IPS DF 6.9 (cell line): ENCODE measurements at regions not wholly inside any gene's neighbourhood (a gene's known extent, or its start where the extent isn't known, plus 50 kb on each side); places are given as distances from the start of the nearest gene placed in this dataset.
A peak's percentile ranks its signal among the peaks of the same experiment; 100 is the strongest.

Experiments
- DNase-seq: peaks from one replicate; pipeline ENCODE4 v3.0.0-alpha.2; 2013; ENCODE audit warnings: low read depth, low spot score
- H3K27ac ChIP-seq: one replicate; pipeline ENCODE4 v1.5.1; 2013; ENCODE audit warnings: low read length, control low read depth
- H3K27me3 ChIP-seq: 2 replicates; pipeline ENCODE4 v1.6.1; 2013; ENCODE audit warnings: mild to moderate bottlenecking, low read length; ENCODE audit not compliant: control insufficient read depth, insufficient read depth
- H3K36me3 ChIP-seq: 2 replicates; pipeline ENCODE4 v1.6.1; 2013; ENCODE audit warnings: low read length; ENCODE audit not compliant: control insufficient read depth, insufficient read depth
- H3K4me1 ChIP-seq: 2 replicates; pipeline ENCODE4 v1.6.1; 2013; ENCODE audit warnings: low read length; ENCODE audit not compliant: control insufficient read depth, insufficient read depth
- H3K4me3 ChIP-seq: 2 replicates; pipeline ENCODE4 v1.5.1; 2013; ENCODE audit warnings: mild to moderate bottlenecking, low read length
- H3K9me3 ChIP-seq: 2 replicates; pipeline ENCODE4 v1.6.1; 2013; ENCODE audit warnings: low read length, inconsistent platforms; ENCODE audit not compliant: control insufficient read depth, insufficient read depth
- WGBS: extraction: QIAGEN DNeasy Blood & Tissue Kit; methylation state at CpG from one replicate; pipeline ENCODE4 v1.1.7; 2013; ENCODE audit warnings: mixed read lengths, missing lambda C conversion rate; ENCODE audit not compliant: insufficient read length, insufficient coverage; 5-methylcytosine and 5-hydroxymethylcytosine counted together

DNA sequence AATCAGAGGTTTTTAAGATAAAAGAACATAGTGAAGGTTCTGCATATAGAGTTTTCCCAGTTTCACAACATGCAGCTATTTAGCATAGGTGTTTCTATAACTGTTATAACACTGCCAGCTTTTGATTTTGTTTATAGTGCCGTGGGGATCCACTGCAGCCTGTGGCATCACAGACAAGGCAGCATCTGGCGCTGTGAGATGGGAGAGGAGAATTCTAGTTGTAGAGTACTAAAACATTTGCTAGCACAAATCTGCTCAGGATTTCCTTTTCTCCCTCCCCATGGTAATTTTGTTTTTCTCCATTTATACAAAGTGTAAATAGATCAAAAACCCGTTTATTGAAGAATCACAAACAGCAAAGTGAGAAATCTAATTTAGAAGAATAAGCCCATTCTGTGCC lies 482.8 kb upstream of the NCAM2 start:
- no peaks in the 10 kb centered on the region for H3K4me1 ChIP-seq
- H3K36me3 ChIP-seq: no peaks in the 10 kb centered on the region
- H3K4me3 ChIP-seq: no peak overlapping the region
- no peaks in the 10 kb centered on the region for H3K27me3 ChIP-seq
- H3K27ac ChIP-seq: no peak overlapping the region
- WGBS: no CpG with 5 or more reads among the region's 3 CpGs
- H3K9me3 ChIP-seq: no peaks in the 10 kb centered on the region
- no peak for DNase-seq

DNA sequence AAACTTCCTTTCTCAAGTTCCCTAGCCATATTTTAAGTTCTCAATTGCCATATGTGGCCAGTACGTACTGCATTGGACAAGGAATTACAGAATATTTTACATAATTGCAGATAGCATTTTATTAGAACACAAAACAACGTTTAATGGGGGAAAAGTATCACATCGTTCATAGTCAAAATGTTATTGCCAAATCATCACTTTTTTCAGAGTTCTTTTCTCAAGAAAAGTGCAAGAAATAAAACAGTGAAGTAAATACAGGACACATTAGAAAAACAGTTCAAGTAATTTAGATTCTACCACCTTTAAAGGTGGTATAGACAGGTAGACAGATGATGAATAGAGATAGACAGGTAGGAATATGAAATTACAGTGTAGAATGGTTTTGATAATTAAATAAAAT lies 479.1 kb upstream of the NCAM2 start:
- WGBS: no CpG with 5 or more reads among the region's 3 CpGs
- no peak for DNase-seq
- Histone ChIP-seq H3K4me3 (no peak overlapping the region), H3K36me3 (no peaks in the 10 kb centered on the region), H3K27ac (no peak overlapping the region), H3K4me1 (no peaks in the 10 kb centered on the region), H3K9me3 (no peaks in the 10 kb centered on the region), H3K27me3 (no peaks in the 10 kb centered on the region)

DNA sequence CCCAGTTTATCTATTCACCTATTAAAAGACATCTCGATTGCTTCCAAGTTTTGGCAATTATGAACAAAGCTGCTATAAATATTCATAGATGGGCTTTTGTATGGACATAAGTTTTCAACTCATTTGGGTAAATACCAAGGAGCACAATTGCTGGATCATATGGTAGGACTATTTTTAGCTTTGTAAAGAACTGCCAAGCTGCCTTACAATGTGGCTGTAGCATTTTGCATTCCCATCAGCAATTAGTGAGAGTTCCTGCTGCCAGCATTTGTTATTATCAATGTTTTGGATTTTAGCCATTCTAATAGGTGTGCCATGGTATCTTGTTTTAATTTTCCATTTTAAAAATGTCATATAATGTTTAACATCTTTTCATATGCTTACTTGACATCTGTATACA lies 475.6 kb upstream of the NCAM2 start:
- Histone ChIP-seq H3K36me3 (no peaks in the 10 kb centered on the region), H3K27ac (no peak overlapping the region), H3K27me3 (no peaks in the 10 kb centered on the region), H3K4me1 (no peaks in the 10 kb centered on the region), H3K4me3 (no peak overlapping the region), H3K9me3 (no peaks in the 10 kb centered on the region)
- no peak for DNase-seq
- no CpG with 5 or more reads among the region's 1 CpG for WGBS

DNA sequence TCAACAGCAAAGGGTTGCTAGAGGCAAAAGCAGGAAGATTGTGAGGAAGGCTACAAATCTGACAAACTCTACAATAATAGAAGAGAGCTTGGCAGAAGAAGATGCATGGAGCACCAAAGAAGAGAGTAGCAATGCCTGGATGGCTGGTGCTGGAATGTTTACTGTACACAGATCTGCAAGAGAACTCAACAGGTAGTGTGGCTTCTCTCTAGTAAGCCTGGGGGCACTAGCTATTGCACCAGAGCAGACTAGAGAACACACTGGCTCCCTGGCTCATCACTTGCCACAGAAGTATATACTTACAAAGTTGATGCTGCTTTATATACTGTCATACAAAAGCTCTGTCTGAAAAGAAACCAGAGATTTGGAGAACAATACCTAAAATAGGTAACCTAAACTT lies 475.0 kb upstream of the NCAM2 start:
- H3K4me1 ChIP-seq: no peaks in the 10 kb centered on the region
- H3K36me3 ChIP-seq: no peaks in the 10 kb centered on the region
- H3K27ac ChIP-seq: no peak overlapping the region
- DNase-seq: no peak
- no peaks in the 10 kb centered on the region for H3K9me3 ChIP-seq
- no peak overlapping the region for H3K4me3 ChIP-seq
- H3K27me3 ChIP-seq: no peaks in the 10 kb centered on the region

DNA sequence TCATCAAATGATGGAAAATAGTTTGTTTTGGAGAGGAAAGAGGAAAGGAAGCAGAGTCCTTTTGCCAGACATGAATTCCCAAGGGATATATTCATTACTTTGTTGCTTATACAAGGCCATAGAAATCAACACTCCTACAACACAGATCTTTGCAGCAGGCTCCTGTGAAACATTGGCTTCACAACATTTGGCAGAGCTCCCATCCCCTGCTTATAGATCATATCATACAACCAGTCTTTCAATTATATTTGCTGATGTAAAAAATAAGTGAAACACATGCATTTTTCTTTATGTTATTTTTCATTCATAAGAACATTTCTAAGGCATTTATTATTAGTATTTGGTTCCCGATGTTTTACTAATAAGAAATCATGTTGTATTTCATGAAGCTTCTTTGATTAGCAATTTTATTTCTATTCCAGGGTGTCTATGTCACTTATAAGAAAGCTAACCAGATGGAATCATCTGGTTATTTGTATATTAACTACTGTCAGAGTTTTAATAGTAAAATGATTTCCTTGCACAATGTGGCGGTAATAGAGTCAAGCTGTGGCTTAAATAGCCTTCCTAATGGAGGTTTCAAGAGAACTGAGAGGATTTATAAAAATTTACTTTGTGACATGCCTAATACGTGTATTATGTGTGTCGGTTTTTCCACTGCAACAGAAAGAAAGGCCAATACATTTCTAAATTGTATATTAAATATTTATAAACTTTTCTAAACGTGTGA lies 470.3 kb upstream of the NCAM2 start:
- no peaks in the 10 kb centered on the region for H3K4me1 ChIP-seq
- no peak for DNase-seq
- WGBS: no CpG with 5 or more reads among the region's 5 CpGs
- no peaks in the 10 kb centered on the region for H3K9me3 ChIP-seq
- no peaks in the 10 kb centered on the region for H3K36me3 ChIP-seq
- no peak overlapping the region for H3K4me3 ChIP-seq
- H3K27me3 ChIP-seq: no peaks in the 10 kb centered on the region
- no peak overlapping the region for H3K27ac ChIP-seq

DNA sequence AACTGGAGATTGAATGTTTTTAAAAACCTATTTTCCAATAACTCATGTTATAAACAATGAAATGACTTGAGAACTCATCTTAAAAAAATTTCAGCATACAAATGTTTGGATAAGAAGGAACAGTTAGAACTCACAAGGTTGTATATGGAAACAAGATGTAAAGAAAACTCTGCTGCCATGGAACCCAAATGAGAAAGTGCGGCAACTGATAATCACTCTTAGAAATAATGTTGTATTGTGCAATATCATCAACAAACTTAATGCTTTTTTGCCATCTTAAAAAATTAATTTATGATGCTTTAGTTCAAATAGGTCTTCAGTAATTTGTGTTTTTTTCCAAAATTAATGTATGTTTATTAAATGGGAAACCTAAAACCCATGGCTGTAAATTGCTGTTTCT lies 461.1 kb upstream of the NCAM2 start:
- DNase-seq: no peak
- no peaks in the 10 kb centered on the region for H3K27me3 ChIP-seq
- H3K36me3 ChIP-seq: no peaks in the 10 kb centered on the region
- no peak overlapping the region for H3K4me3 ChIP-seq
- H3K27ac ChIP-seq: no peak overlapping the region
- no peaks in the 10 kb centered on the region for H3K9me3 ChIP-seq
- WGBS: no CpG with 5 or more reads among the region's 1 CpG
- H3K4me1 ChIP-seq: no peaks in the 10 kb centered on the region

DNA sequence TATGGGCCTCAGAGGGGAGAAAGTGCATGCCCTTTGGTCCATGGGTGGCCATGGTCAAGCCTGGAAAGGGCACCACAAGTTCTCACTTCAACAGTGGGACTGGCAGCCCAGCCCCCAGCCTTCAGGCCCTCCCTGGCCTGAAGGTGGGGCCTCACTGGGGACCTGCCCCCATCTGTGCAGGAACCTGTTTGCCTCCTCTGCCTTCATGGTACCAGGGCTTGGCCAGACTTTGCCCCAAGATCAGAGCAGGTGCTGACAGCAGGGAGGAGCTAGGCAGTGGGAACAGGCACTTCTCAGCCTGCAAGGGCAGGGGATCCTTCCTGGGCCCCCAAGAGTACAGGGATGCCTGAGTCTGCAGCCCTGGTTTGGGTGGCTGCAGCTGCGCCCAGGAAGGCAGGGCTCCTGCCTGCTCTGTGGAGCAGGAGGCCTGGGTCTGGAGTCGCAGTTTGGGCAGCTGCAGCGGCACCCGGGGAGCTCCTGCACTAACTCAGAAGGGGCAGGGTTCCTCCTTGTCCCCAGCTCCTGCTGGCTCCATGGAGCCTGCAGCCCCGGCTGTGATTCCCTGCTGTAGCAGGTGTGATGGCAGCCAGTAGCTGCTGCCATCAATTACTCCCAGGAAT lies 460.1 kb upstream of the NCAM2 start:
- WGBS: no CpG with 5 or more reads among the region's 5 CpGs

DNA sequence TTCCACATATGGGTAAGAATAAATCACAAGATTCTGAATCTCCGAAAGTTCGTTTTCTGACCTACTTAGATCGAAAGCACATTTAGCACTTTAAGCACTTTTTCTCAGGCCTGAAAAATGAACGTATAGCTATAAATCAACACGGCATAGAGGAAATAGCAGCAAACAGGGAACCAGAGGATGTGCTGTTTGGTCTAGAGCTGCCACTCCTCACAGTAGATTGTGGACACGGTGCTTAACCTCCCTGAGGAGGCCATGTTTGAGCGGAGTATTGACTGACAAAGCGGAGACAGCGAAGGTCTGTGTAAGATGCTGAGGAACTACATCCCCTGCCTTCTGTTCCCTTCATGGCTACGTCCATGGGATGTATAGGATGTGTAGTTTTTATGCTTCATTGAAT lies 452.8 kb upstream of the NCAM2 start:
- Histone ChIP-seq H3K36me3 (no peaks in the 10 kb centered on the region), H3K4me3 (no peak overlapping the region), H3K4me1 (no peaks in the 10 kb centered on the region), H3K27ac (no peak overlapping the region), H3K27me3 (no peaks in the 10 kb centered on the region), H3K9me3 (no peaks in the 10 kb centered on the region)
- WGBS: no CpG with 5 or more reads among the region's 10 CpGs
- DNase-seq: no peak

More for the DNA sequence above, 460.1 kb upstream of the NCAM2 start:
- H3K36me3 ChIP-seq: no peaks in the 10 kb centered on the region
- no peaks in the 10 kb centered on the region for H3K27me3 ChIP-seq
- H3K4me1 ChIP-seq: no peaks in the 10 kb centered on the region
- no peak overlapping the region for H3K27ac ChIP-seq
- no peaks in the 10 kb centered on the region for H3K9me3 ChIP-seq
- DNase-seq: no peak
- no peak overlapping the region for H3K4me3 ChIP-seq

DNA sequence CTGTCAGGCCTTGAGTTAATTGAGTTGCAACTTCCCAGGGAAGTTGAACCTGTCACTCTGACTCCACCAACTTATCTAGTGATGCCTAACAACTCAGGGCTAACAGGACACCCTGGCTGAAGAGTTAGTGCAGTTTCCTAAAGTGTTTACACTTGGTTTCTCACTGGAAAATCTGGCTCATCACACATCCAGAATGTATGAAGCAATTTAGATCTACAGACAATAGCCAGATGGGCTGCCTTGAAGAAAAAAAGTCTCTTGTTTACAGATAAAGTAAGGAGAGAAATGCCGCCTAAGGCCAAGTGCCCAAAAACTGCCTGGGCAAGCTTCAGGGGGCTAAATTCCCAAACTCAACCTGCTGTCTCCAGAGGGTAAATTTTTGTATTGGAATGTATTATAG lies 446.3 kb upstream of the NCAM2 start:
- Histone ChIP-seq H3K36me3 (no peaks in the 10 kb centered on the region), H3K27me3 (no peaks in the 10 kb centered on the region), H3K4me3 (no peak overlapping the region), H3K9me3 (no peaks in the 10 kb centered on the region), H3K4me1 (no peaks in the 10 kb centered on the region), H3K27ac (no peak overlapping the region)
- DNase-seq: no peak
- no CpG with 5 or more reads among the region's 1 CpG for WGBS

DNA sequence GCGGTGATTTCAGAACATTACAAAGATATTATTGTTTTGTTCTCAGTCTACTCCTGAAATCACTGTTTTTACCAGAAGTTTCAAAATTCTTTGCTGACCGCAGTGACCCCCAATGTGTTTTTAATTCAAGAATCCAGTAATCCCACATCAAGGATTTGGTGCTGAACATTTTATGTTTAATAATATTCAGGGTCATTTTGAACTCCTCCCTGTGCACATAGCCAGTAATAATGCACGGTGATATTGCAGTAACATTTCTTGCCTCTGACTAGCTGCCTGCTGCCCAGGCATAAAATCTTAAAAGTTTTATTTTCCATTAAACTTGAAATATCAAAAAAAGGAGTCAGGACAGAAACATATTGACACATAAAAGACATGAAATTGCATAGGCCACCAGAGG lies 443.4 kb upstream of the NCAM2 start:
- no peak overlapping the region for H3K27ac ChIP-seq
- H3K9me3 ChIP-seq: no peaks in the 10 kb centered on the region
- no CpG with 5 or more reads among the region's 3 CpGs for WGBS
- H3K4me3 ChIP-seq: no peak overlapping the region
- no peaks in the 10 kb centered on the region for H3K4me1 ChIP-seq
- no peaks in the 10 kb centered on the region for H3K36me3 ChIP-seq
- no peak for DNase-seq
- H3K27me3 ChIP-seq: no peaks in the 10 kb centered on the region

DNA sequence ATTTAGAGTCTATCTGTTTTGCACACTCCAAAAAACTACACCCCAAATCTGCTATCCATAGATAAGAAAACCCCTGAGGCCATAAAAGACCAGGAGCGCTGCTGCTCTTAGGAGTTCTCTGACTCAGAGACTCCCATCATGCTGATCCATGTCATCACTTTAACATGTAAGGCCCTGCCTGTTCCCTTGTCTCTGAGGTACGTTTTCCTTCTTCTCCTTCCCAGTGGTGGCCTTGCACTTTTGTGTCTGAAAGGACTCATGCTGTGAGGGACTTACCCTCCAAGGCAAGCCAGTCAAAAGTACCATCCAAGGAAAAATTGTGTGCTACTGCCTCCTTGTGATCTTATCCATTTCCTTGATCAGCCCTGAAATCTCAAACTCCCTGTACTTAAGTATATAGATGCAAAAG lies 427.4 kb upstream of the NCAM2 start:
- no peaks in the 10 kb centered on the region for H3K9me3 ChIP-seq
- no peak overlapping the region for H3K4me3 ChIP-seq
- no CpG with 5 or more reads among the region's 2 CpGs for WGBS
- H3K27me3 ChIP-seq: no peaks in the 10 kb centered on the region
- H3K4me1 ChIP-seq: no peaks in the 10 kb centered on the region
- H3K36me3 ChIP-seq: no peaks in the 10 kb centered on the region
- peak; percentile 66 for DNase-seq
- no peak overlapping the region for H3K27ac ChIP-seq
